Upper lobe of left lung (tissue), 4 donors: ENCODE measurements at regions not wholly inside any gene's neighbourhood (a gene's known extent, or its start where the extent isn't known, plus 50 kb on each side); places are given as distances from the start of the nearest gene placed in this dataset.

Source experiments
- EP300 ChIP-seq, 4 donors: sonication (generic); formaldehyde crosslinking; IDR thresholded peaks; one replicate each; pipeline ENCODE4 v1.5.1; 2017; ENCODE audit warnings: antibody characterized with exemption in 4 of 4, control low read depth in 2 of 4
- TF ChIP-seq, protein P1 (sequence below), 6 experiments: fragments of 450-650 bp in 4 of 6; fragments of 200-600 bp in 2 of 6; sonication (generic) in 2 of 6; IDR thresholded peaks; one replicate each; pipeline ENCODE4 v1.5.1; 2016 to 2019; ENCODE audit warnings: antibody characterized with exemption in 6 of 6

- TF ChIP-seq EP300 (IDR thresholded peaks at IDR 0.05): no peak
- TF ChIP-seq, protein P1, sequence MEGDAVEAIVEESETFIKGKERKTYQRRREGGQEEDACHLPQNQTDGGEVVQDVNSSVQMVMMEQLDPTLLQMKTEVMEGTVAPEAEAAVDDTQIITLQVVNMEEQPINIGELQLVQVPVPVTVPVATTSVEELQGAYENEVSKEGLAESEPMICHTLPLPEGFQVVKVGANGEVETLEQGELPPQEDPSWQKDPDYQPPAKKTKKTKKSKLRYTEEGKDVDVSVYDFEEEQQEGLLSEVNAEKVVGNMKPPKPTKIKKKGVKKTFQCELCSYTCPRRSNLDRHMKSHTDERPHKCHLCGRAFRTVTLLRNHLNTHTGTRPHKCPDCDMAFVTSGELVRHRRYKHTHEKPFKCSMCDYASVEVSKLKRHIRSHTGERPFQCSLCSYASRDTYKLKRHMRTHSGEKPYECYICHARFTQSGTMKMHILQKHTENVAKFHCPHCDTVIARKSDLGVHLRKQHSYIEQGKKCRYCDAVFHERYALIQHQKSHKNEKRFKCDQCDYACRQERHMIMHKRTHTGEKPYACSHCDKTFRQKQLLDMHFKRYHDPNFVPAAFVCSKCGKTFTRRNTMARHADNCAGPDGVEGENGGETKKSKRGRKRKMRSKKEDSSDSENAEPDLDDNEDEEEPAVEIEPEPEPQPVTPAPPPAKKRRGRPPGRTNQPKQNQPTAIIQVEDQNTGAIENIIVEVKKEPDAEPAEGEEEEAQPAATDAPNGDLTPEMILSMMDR (IDR thresholded peaks at IDR 0.05): no peak
Observed at GRCh38 chr5:25286319-25286718, 641.5 kb upstream of the CDH10 start.
